Choroid plexus epithelial cell (primary cell): ENCODE measurements at regions not wholly inside any gene's neighbourhood (a gene's known extent, or its start where the extent isn't known, plus 50 kb on each side); places are given as distances from the start of the nearest gene placed in this dataset.

Experiments
- DNase-seq: peaks from one replicate; pipeline ENCODE4 v3.0.0-alpha.2; 2010; ENCODE audit warnings: low read depth
- H3K4me3 ChIP-seq: 2 replicates; pipeline ENCODE4 v1.5.1; 2011; ENCODE audit warnings: low read depth, mild to moderate bottlenecking, control low read depth, low read length, moderate library complexity
- TF ChIP-seq, protein P1 (sequence below): conservative IDR thresholded peaks from 2 replicates; pipeline ENCODE4 v1.5.1; 2011; ENCODE audit warnings: low read depth, mild to moderate bottlenecking, control low read depth, inconsistent platforms, low read length, moderate library complexity

DNA sequence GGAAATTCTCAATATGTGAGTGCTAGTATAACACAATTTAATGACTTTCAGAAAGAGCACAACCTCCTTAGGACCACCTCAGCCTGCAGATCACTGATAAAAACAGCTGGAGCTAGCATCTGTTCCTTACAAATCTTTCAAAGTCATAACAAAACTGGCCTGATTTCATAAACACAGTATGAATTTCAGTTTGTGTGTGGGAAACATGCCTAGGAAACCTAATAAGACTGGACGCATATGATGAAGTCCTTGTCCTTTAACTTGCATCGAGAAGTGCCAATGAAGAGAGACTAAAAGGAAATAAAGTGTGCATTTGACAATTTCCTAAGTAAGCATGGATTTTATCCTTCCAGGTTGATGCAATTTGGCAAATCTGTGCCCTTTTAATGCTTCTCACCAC lies 74.1 kb upstream of the KLHL14 start:
- no peak overlapping the region for H3K4me3 ChIP-seq
- TF ChIP-seq, protein P1, sequence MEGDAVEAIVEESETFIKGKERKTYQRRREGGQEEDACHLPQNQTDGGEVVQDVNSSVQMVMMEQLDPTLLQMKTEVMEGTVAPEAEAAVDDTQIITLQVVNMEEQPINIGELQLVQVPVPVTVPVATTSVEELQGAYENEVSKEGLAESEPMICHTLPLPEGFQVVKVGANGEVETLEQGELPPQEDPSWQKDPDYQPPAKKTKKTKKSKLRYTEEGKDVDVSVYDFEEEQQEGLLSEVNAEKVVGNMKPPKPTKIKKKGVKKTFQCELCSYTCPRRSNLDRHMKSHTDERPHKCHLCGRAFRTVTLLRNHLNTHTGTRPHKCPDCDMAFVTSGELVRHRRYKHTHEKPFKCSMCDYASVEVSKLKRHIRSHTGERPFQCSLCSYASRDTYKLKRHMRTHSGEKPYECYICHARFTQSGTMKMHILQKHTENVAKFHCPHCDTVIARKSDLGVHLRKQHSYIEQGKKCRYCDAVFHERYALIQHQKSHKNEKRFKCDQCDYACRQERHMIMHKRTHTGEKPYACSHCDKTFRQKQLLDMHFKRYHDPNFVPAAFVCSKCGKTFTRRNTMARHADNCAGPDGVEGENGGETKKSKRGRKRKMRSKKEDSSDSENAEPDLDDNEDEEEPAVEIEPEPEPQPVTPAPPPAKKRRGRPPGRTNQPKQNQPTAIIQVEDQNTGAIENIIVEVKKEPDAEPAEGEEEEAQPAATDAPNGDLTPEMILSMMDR, result no peak
- DNase-seq, result no peak

DNA sequence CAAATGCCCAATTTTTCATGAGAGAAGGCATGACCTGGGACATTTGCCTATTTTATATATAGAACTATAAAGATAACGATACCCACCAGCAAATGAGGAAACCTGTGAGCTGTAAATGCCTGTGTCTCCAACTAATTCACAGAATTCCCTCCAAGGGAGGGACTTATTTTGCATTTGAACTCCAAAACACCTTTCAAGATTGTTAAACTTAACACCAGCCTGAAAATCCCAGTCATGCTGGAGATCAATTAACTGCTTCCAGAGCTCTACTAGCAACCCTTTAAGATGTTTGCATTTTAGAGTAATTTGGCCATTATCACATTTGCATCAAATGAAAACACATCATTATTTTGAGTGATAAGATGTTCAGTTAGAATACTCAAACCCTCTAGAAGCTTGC lies 68.1 kb upstream of the KLHL14 start:
- no peak overlapping the region for H3K4me3 ChIP-seq
- DNase-seq, result no peak
- TF ChIP-seq, protein P1, result no peak

DNA sequence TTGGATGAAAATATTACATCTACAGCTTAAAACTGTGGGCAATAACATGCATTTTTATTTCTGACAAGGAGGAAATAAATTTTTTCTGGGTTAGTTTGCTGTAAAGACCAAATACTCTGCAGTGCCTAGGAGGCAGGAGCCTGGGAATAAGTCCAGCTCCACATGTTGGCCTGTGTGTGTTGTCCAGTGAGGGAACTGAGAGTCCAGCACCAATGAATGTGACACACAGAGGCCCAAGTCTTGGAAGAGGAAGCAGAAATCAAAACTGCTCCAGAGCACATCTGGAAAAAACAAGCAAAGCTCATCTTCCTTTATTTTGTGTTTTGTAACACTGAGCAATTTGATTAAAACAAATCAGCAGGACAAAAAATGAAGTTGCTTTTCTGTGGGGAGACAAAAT lies 63.1 kb upstream of the KLHL14 start:
- TF ChIP-seq, protein P1, result no peak
- no peak overlapping the region for H3K4me3 ChIP-seq
- DNase-seq, result no peak

DNA sequence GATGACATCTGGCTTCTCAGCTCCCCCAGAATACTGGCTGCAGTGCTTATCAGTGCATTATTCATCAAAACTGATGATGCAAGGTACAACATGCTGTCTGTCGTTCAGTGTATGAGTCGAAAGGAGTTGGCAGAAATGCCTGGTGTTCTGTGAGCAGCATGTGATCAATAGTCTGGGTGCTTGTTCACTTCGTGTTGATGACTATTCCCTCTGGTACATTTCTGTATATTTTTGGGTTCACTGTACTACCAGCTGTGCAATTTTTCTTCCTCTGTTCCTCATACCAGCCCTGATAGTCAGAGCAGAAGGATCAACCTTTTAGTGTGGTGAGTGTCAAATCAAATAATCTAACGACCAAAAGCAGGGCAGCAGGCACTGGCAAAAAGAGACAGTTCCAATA lies 59.0 kb upstream of the KLHL14 start:
- TF ChIP-seq, protein P1, result no peak
- no peak overlapping the region for H3K4me3 ChIP-seq
- peak; percentile 1 for DNase-seq

DNA sequence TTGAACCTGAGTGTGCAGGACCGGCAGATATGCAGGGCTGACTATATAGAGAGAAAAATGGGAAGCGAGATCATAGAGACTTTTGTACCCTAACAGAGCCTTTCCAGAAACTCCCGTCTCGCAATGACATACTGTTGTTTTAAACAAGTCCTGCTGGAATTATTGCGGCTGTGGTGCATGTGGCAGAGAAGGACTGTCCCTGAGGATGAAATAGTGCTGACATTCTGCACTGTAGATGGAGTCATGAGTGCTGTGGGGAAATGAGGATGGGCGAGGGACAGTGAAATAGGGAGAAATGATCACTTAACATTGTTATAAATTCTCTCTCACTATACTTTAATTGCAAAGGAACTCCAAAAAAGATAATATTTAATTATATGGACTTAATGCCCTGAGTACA lies 50.4 kb upstream of the KLHL14 start:
- H3K4me3 ChIP-seq, result no peak overlapping the region
- TF ChIP-seq, protein P1, result no peak
- DNase-seq, result no peak
